NT2/D1 (cell line): ENCODE measurements at regions not wholly inside any gene's neighbourhood (a gene's known extent, or its start where the extent isn't known, plus 50 kb on each side); places are given as distances from the start of the nearest gene placed in this dataset.

ENCODE experiments used
- YY1 ChIP-seq: IDR thresholded peaks from 2 replicates; pipeline ENCODE4 v1.6.1; 2011; ENCODE audit not compliant: insufficient read length, insufficient read depth
- ZNF274 ChIP-seq: IDR thresholded peaks from 2 replicates; pipeline ENCODE4 v1.6.1; 2011; ENCODE audit warnings: mild to moderate bottlenecking, low read depth, low read length

GRCh38 chr6:148629592-148630465, 117.0 kb upstream of the UST start:
- no peak for TF ChIP-seq YY1
- no peak for TF ChIP-seq ZNF274
